ENCODE measurements at regions not wholly inside any gene's neighbourhood (a gene's known extent, or its start where the extent isn't known, plus 50 kb on each side); places are given as distances from the start of the nearest gene placed in this dataset.

DNA sequence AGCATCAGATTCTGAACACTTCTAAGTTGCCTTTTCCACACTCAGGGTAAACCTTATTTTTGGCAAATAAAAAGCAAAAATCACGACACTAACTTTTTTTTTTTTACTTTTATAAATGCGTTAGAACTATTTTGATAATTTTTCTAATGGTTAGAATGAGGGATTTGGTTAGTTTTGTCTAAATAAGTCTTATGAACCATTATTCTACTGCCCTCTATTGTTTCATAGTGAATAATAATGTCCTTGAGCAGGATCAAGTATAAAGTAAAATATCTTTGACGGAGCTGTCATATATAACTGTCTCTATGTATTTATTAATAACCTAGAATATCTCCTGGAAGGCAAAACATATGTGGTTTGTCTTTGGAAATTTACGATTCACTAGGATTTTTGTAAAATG lies 631.8 kb downstream of the GABRG2 start:
- Histone ChIP-seq H3K27me3 (ENCODE audit: low read length) (no peaks in the 10 kb centered on the region), H3K27ac (ENCODE audit: low read depth, low read length) (no peak overlapping the region), H3K4me3 (ENCODE audit: insufficient read depth, low read length, poor library complexity, severe bottlenecking) (no peak overlapping the region), H3F3A (ENCODE audit: insufficient read depth) (no peaks in the 10 kb centered on the region), H3K9me3 (ENCODE audit: insufficient read depth, low read length) (no peaks in the 10 kb centered on the region), H3K9ac (ENCODE audit: low read length) (no peak overlapping the region), H3K4me2 (ENCODE audit: low read depth, low read length, poor library complexity, severe bottlenecking) (no peak overlapping the region), H4K20me1 (ENCODE audit: low read depth, low read length) (no peaks in the 10 kb centered on the region), H3K36me3 (ENCODE audit: low read length) (no peaks in the 10 kb centered on the region; the same call in 1 of the 2 replicates), H3K79me2 (ENCODE audit: insufficient read depth, low read length) (no peaks in the 10 kb centered on the region), H3K9me2 (replicated peaks; ENCODE audit: insufficient read depth, low read length) (no peaks in the 10 kb centered on the region), H2AFZ (ENCODE audit: low read depth, low read length, severe bottlenecking) (no peak overlapping the region)
- no peak for TF ChIP-seq CTCF (IDR thresholded peaks at IDR 0.05; ENCODE audit: insufficient read depth, low read length, poor library complexity, severe bottlenecking)
- no peak for TF ChIP-seq EZH2phosphoT487 (conservative IDR thresholded peaks at IDR 0.05; ENCODE audit: low read length)

- TF ChIP-seq EZH2phosphoT487 (conservative IDR thresholded peaks at IDR 0.05; ENCODE audit: low read length) (no peak), CTCF (IDR thresholded peaks at IDR 0.05; ENCODE audit: insufficient read depth, low read length, poor library complexity, severe bottlenecking) (no peak)
- Histone ChIP-seq H4K20me1 (ENCODE audit: low read depth, low read length) (no peaks in the 10 kb centered on the region), H3K4me3 (ENCODE audit: insufficient read depth, low read length, poor library complexity, severe bottlenecking) (no peak overlapping the region), H3K79me2 (ENCODE audit: insufficient read depth, low read length) (no peaks in the 10 kb centered on the region), H2AFZ (ENCODE audit: low read depth, low read length, severe bottlenecking) (no peak overlapping the region), H3K9me3 (ENCODE audit: insufficient read depth, low read length) (no peaks in the 10 kb centered on the region), H3K27ac (ENCODE audit: low read depth, low read length) (no peak overlapping the region), H3F3A (ENCODE audit: insufficient read depth) (no peaks in the 10 kb centered on the region), H3K9ac (ENCODE audit: low read length) (no peak overlapping the region), H3K27me3 (ENCODE audit: low read length) (no peaks in the 10 kb centered on the region), H3K36me3 (ENCODE audit: low read length) (no peaks in the 10 kb centered on the region; the same call in 1 of the 2 replicates), H3K9me2 (replicated peaks; ENCODE audit: insufficient read depth, low read length) (no peaks in the 10 kb centered on the region), H3K4me2 (ENCODE audit: low read depth, low read length, poor library complexity, severe bottlenecking) (no peak overlapping the region)
Observed at GRCh38 chr5:162703914-162704313, 636.3 kb downstream of the GABRG2 start.

DNA sequence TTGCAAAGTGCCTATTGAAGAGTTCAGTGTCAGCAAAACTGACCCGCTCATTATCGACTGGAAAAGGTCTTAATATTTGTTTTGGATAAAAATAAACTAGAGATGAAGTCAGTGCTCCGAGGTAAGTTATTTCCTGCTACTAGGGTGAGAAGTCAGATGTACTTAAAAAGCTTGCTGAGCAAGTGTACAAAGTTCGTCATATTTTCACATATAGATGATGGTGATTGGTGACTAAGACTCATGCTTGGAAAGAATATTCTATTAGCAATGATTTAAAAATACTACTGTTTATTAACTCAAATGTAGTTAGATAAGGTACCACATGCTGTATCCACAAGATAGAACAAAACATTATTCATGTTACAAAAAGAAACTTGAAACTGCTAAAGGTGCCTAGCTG lies 643.7 kb downstream of the GABRG2 start:
- Histone ChIP-seq H2AFZ (ENCODE audit: low read depth, low read length, severe bottlenecking) (no peak overlapping the region), H3K9me3 (ENCODE audit: insufficient read depth, low read length) (no peaks in the 10 kb centered on the region), H3K36me3 (ENCODE audit: low read length) (no peaks in the 10 kb centered on the region), H3K9me2 (replicated peaks; ENCODE audit: insufficient read depth, low read length) (no peaks in the 10 kb centered on the region), H3K9ac (ENCODE audit: low read length) (no peak overlapping the region), H4K20me1 (ENCODE audit: low read depth, low read length) (no peaks in the 10 kb centered on the region), H3F3A (ENCODE audit: insufficient read depth) (no peaks in the 10 kb centered on the region), H3K4me3 (ENCODE audit: insufficient read depth, low read length, poor library complexity, severe bottlenecking) (no peak overlapping the region), H3K27ac (ENCODE audit: low read depth, low read length) (no peak overlapping the region), H3K79me2 (ENCODE audit: insufficient read depth, low read length) (no peaks in the 10 kb centered on the region), H3K27me3 (ENCODE audit: low read length) (no peaks in the 10 kb centered on the region), H3K4me2 (ENCODE audit: low read depth, low read length, poor library complexity, severe bottlenecking) (no peak overlapping the region)
- TF ChIP-seq EZH2phosphoT487 (conservative IDR thresholded peaks at IDR 0.05; ENCODE audit: low read length) (no peak), CTCF (IDR thresholded peaks at IDR 0.05; ENCODE audit: insufficient read depth, low read length, poor library complexity, severe bottlenecking) (no peak)

Measured in SU-DHL-6 (cell line).